ENCODE measurements at regions not wholly inside any gene's neighbourhood (a gene's known extent, or its start where the extent isn't known, plus 50 kb on each side); places are given as distances from the start of the nearest gene placed in this dataset.
A peak's percentile ranks its signal among the peaks of the same experiment; 100 is the strongest.
"Not testable (repeated sequence)": the region's sequence is repeated elsewhere in the genome, so short reads cannot be mapped to it uniquely, and the experiment has no call there.

DNA sequence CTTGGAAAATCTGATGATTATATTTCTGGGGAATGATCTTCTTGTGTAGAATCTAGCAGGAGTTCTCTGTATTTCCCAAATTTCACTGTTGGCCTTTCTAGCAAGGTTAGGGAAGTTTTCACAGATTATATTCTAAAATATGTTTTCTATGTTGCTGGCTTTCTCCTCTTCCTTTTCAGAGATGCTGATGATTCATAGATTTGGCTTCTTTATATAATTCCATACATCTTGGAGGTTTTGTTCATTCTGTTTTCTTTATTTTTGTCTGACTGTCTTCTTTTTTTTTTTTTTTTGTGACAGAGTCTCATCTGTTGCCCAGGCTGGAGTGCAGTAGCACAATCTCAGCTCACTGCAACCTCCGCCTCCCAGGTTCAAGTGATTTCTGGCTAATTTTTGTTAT lies 957.9 kb upstream of the SLIT2 start:
- DNase-seq = no peak

DNA sequence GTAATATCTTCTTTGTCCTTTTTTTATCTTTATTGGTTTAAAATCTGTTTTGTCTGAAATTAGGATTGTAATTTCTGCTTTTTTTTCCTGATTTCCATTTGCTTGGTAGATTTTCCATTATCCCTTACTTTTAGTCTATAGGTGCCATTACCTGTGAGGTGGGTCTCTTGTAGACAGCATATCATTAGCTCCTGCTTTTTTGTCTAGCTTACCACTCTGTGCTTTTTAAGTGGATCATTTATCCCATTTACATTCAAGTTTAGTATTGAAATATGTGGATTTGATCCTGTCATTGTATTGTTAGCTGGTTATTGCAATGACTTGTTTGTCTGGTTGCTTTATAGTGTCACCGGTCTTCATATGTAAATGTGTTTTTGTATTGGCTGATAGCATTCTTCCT lies 958.6 kb upstream of the SLIT2 start:
- no peak for DNase-seq

DNA sequence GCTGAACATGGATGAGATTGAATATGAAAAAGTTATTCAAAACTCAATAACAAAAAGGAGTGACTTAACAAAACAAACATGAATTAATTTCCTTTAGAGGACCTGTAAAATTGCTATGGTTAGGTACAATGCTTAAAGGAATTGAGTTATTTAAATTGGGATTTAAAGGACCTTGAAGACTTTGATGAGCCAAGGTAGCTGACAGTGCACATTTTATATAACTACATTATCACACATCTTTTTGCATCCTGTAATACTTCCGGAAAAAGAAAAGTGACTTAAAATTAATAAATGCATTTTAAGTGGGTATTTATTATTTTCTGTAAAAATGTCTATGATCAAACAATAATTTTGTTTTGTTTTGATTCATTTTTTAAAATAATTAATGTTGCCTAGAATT lies 964.8 kb upstream of the SLIT2 start:
- DNase-seq = no peak

DNA sequence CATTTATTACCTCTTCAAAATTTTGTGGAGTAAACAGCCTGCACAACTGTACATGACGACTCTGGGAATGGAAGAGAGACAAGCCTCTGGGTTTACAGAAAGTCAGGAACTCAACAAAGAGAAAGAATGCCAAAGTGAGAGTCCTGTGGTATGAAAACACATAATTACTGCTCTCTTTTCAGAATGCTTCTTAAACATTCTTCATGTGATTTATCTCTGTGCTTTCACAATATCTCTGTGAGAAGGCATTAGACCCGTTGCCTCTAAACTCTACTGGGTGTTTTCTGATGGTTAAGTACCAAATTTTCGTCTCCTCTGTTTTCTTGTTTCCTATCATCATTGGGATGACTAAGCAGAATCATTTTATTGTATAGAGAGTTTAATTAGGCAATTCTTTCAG lies 966.6 kb upstream of the SLIT2 start:
- DNase-seq = no peak

DNA sequence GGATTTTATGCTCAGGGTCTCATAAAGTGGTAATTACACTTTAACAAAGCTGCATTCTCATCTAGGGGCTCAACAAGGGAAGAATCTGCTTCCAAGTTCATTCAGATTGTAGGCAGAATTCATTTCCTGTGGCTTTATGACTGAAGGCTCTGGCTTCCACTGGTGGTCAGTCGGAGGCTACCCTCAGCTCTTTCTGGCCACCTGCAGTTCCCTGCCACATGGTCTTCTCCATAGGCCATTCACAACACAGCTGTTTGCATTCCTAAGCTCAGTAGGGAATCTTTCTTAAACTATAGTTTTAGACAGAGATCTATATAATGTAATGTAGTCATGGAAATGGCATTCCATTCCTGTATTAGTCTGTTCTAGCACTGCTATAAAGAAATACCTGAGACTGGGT lies 973.0 kb upstream of the SLIT2 start:
- DNase-seq = no peak

DNA sequence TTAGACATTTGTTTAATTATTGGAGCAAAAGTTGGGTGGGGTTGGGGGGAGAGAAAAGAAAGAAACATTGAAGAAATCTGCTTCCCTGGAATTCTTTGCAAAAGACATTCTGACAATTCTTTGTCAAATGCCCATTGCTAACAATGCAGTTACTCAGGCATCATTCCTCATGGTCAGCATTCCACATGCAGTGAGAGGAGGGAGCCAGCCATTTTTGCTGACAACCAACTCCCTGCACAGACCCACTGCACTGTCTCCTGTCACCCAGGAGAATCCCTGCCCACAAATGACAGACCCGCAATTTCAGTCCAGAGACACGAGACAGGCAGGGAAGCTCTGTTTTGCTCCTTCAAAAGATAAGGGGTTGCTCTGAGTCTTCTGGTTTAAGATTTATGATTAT lies 985.1 kb upstream of the SLIT2 start:
- DNase-seq = no peak

DNA sequence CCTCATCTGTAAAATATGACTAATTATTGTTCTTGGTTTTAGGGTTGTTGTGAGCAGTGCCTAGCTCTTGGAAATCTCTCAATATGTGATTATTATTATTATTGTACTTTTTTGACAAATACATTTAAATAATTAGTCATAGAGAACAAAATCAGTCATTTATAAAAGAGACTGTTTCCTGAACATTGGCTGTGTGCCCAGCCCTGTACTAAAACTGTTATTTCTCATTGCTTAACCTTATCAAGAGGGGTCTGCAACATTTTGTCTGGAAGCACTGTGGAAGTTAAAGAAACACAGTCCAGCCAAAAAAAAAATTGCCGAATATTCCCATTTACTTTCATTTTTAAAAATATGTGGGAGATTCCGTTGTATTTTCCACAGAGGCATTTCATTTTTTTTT lies 989.2 kb upstream of the SLIT2 start:
- no peak for DNase-seq

DNA sequence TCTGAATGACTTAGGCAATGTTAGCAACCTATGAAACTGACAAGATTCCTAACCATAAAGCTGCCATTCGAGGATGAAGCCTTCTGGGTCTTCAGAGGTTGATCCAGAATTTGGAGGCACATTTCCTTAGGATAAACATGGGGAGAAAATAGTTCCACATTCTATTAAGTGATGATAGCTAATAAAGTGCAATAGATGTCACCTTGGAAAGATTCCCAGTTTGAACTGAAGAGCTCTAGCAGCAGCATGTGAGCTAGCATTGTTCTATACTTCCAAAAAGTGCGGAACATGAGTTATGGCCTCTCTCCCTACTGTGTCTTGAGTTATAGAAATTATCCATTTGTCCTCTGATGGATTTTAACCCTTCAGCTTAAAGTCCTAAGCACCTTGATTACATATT lies 991.4 kb upstream of the SLIT2 start:
- DNase-seq = no peak

DNA sequence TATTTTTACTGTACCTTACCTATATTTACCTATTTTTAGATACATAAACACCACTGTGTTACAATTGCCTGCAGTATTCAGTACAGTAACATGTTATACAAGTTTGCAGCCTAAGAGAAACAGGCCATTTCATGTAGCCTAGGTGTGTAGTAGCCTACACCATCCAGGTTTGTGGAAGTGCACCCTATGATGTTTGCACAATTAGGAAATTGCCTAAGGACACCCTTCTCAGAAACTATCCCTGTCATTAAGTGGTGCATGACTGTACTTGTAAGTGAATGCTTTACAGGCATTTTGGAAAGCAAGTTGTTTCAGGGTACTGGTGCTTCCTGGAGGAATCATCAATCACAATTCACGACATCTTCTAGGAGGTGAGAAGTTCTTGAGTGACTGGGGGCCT lies 991.8 kb upstream of the SLIT2 start:
- peak; percentile 10 for DNase-seq

DNA sequence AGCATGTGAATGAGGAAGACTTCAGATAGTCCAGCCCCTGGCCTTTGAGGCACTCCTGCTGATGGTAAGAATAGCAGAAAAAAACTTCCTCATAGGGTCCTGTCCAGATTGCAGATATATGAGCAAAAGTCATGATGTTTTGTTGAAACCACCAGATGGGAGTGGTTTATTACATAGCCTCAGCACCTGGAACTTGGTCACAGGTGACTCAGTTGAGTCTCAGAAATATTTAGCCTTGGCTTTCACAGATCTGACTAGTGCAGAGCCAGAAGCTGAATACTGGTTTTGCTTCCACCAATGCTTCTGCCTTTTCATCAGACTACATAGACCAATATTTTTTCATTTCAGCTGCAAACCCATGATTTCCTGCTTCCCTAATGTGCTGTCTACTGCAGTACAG lies 994.9 kb upstream of the SLIT2 start:
- DNase-seq = no peak

DNA sequence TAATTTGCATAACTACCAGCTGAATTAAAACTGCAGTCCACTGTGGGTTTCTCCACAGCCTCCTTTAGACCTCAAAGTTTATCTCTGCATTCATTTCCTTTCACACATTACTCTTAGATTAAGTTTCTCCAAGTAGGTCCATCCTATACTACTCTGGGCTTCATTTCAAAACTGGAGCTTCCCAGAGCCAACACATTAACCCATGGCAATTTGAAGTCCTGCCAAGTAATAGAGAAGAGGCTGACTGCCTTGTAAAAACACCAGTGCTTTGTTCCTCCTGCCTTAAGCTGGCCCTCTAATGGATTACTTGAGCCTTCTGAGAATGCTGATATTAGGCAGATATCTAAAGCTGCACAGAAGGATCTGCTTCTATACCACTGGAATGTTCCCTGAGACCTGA lies 997.2 kb upstream of the SLIT2 start:
- DNase-seq = no peak

DNA sequence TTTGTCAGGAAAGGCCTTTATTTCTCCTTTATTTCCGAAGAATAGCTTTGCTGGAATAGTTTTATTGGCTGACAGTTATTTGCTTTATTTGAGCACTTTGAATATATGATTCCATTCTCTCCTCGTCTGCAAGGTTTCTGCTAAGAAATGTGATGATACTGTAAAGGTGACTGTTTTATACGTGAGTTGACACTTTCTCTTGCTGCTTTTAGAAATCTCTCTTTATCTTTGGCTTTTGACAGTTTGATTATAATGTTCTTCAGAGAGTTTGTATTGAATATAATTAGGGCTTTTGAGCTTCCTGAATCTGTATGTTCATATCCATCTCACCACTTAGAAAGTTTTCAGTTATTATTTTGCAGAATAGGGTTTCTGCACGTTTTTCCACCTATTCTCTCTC lies 1003.7 kb upstream of the SLIT2 start:
- no peak for DNase-seq

DNA sequence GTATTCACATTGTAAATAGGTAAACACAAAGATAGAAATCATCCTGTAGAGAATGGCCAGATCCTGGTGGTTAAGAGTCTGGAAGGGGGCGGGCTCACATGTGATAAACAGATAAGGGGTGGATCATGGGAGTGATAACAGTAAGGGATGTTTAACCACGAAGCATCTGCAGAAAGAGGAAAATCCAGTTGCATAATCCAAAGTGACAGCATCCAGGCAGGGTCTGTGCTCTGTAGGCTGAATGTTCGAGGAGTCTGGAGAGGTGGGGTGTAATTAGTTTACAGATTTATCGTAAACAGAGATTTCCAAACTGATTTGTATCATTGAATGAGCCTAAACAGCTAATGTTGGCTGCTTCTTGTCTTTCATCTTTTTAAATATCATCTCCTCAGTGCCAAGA lies 1009.8 kb upstream of the SLIT2 start:
- DNase-seq = no peak

DNA sequence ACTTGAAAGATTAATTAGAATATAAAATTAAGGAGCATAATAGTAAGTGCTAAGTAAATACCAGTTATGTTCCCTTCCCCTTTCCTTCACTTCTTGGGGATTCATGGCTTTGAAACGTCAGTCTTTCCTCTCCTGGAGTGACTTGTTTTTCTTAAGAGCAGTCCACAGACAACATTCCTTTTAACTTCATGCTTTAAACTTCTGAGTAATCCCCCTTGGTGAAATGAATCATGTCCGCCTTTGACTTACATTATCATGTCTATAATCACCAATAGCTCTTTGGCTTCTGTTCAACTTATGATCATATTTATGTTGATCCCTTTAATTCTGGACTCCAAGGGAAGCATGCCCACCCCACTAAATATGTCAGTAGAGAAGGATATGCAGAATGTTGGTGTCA lies 1012.1 kb upstream of the SLIT2 start:
- DNase-seq = no peak

DNA sequence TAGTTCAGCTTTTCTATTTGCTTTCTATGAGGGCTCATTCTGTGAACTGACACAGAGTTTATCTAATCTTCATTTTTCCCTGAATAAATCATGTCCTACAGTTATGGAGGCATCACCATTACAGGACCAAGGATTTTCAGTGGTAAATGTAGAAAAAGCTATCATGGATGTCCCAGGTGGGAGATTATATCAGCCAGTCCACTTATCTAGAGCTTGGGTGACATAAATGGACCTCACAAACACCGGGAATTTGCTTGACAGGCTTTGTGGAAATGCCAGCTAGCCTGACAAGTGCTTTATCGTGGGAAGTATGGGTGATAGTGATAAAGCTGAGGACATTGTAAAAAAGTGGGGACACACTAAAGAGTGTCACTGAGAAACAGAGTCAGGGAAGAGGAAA lies 1015.2 kb upstream of the SLIT2 start:
- DNase-seq = no peak

DNA sequence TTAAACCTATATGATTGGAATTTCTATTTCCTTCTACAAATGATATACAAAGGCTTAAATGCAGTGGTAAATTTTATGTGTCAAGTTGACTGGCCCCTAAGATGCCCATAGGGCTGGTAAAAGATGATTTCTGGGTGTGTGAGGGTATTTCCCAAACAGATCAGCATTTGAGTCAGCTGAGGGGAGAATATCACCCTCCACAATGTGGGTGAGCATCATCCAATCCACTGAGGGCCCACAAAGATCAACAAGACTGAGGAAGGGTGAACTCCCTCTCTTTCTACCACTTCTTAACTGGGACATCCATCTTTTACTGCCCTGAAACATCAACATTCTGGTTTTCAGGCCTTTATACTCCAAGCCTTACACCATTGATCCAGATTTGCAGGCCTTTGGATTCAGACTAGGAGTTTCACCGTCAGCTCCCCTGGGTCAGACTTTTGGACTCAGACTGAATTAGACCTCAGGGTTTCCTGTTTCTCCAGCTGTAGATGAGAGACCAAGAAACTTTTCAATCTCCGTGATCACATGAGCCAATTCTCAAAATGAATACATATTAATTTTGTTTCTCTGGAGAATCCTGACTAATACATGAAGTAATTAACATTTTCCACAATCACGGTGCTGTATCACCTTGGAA lies 1020.7 kb upstream of the SLIT2 start:
- no peak for DNase-seq

DNA sequence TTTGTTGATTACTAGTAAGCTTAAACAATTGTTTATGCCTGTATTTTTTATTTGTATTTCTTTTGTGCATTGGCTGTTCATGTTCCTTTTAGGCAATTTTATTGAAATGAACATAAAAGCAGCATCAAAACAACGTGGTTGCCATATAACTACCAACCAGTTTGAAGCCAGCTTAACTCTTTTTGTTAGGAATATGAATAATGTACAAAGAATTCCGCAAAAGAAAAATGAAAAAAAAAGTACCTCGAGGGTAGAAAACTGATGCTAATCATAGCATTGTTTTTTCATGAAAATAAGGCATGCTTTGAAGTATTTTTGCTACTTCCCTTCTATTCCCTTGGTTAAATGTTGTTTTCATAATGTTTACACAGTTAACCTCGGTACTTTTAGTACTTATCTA lies 1024.0 kb upstream of the SLIT2 start:
- no peak for DNase-seq

DNA sequence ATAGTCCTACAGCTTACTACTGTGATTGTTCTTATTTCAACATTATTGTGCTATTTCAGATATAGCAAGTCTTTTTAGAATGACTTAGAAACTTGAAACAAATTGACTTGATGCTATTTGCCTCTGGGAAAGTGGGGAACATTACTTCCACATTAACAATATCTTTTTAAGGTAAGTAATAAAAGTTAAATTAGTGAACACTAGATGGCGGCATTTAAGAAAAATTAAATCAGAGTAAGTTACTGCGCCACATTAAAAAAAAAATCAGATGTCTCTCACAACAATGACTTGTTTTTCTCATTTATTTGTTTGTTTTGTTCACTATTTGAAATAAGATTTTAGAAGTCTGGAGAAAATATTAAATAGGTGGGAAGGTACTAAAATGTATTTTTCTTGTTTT lies 1026.9 kb upstream of the SLIT2 start:
- DNase-seq = peak; percentile 51

DNA sequence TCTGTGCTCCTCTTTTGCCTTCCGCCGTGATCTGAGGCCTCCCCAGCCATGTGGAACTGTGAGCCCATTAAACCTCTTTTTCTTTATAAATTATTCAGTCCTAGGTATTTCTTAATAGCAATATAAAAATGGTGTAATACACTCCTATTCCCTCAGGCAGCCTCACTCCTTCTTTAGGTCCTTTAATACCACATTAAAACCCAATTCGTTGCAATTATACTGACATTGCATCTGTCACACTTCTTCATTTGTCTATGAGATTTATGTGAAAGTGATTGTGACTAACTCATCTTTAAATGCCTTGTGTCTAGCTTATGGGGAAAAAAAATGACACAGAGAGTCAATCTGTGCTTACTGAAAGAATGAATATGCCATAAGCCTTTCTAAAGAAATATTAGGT lies 1035.2 kb upstream of the SLIT2 start:
- no peak for DNase-seq

DNA sequence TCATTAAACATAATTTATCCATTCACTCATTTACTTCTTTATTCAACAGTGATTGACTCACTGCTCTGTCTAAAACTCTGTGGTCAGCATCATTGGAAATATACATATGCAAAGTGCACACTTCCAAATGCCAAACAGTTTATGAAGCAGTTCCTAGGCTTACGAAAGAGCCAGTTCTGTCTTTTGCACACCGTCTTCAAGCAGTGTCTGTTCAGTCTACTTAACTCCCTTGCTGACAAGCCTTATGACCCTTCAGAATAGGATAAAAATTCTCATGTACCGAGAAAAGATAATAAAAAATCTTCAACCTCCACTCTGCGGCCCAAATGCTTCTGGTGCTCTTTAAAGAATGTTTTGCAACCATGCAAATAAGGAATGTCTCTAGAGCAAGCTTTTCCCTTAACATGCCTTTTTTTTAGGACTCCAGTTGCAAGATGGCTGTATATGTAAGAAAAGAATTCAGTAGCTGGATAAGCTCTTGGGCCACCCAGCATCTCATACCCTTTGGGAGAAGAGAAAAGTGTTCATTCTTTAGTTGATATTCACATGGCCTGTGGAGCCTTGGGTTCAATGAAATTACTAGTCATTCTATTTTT lies 1037.0 kb upstream of the SLIT2 start:
- DNase-seq = no peak

DNA sequence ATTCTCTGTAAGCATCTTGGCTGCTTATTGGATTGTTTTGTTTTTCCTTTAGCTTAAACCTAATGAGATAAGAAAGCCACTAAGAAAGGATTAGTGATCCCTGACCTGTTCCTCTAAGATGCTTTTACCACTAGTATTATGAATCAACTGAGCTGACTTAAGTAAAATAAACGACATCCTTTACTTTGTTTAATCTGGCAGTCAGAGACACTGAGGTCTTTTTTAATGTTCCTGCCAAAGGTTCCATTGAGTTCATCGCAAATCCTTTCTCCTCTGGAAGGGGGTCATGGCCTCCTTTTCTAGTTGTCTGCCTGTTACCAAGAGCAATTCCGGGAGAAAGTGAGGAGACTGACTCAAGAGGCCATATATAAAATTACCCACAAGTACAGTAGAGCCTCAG lies 1038.3 kb upstream of the SLIT2 start:
- peak; percentile 2 for DNase-seq

DNA sequence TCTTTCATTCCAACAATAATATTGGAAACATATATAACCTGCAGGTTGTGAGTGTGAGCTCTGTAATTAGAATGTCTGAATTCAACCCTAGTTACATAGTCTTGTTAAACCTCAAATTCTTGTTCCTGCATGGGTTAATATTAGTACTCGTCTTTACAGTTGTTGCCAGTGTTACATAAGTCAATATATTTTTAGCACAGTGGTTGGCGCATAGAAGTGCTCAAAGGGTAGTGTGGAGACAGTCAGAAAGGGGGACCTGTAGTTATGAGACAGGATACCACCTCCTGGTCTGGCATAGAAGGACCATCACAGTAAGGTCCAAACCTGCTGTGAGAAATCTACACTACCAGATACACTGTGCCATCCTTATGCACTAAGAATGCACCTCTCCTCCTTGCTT lies 1045.9 kb upstream of the SLIT2 start:
- no peak for DNase-seq

DNA sequence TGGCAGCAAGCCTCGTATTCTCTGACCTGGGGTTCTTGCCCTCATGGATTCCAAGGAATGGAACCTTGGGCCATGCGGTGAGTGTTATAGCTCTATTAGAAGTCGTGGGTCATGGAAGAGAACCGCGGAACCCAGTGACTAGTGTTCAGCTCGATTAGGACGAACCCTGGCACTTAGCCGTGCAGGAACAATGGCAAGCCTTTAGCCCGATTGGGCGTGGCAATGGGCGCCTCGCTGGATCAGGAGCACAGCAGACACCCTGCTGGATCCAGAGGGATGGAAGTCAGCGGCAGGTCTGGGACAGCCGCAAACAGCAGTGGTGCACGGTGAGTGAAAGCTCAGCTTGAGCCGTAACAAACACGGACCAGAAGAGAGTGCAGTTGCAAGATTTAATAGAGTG lies 1053.9 kb upstream of the SLIT2 start:
- not testable (repeated sequence) for DNase-seq

DNA sequence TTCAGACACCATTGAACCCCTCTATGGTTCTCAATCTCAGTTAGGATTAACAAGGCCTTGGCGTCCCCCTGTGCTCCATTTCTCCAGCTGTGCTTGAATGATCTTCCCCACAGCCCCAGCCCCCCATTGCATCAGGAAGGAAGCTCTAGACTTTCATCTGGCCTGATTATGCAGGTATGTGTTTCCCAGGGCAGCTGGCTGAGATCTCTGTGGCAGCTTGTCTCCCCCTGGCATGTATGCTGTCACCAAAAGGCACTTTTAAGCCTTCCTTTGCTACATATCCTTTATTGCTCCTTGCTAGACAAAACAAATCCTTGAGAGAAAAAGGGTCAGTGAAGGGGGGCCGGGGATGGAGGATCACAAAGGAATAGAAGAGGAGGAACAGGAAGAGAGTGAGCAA lies 1056.0 kb upstream of the SLIT2 start:
- no peak for DNase-seq

DNA sequence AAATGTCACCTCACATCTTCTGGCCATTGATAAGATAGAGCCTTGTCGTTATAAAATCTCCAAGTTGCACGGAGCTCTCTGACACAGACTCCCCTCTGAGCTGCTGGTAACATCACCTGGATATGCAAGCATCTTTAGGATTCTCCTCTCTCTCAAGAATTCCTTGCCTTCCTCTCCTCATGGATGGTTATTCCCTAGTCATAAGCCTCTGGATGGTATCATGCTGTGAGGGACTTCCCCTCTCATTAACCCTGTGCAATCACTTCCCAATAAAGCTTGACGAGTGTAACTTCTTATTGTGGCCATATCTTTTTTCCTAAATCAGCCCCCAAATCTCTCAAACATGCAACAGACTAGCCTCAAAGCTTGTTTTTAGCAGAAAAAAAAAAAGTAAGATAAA lies 1057.0 kb upstream of the SLIT2 start:
- DNase-seq = no peak
